H9 (cell line): ENCODE measurements at regions not wholly inside any gene's neighbourhood (a gene's known extent, or its start where the extent isn't known, plus 50 kb on each side); places are given as distances from the start of the nearest gene placed in this dataset.

Experiments
- DNase-seq: peaks from one replicate; pipeline ENCODE4 v3.0.0-alpha.2; 2017
- H2AFZ ChIP-seq: one replicate; pipeline ENCODE4 v1.6.1; 2013; ENCODE audit warnings: mild to moderate bottlenecking, low read length, control low read depth, moderate library complexity
- H2AK5ac ChIP-seq: 2 replicates; pipeline ENCODE4 v1.6.1; 2013; ENCODE audit warnings: low read length, control low read depth, mixed read lengths; ENCODE audit not compliant: insufficient read length
- H2BK120ac ChIP-seq: one replicate; pipeline ENCODE4 v1.6.1; 2013; ENCODE audit warnings: low read depth, mild to moderate bottlenecking, low read length, control low read depth, inconsistent platforms; ENCODE audit not compliant: poor library complexity, severe bottlenecking
- H2BK12ac ChIP-seq: 2 replicates; pipeline ENCODE4 v1.6.1; 2013; ENCODE audit warnings: low read length, control low read depth, mixed read lengths, low read depth; ENCODE audit not compliant: insufficient read length
- H2BK15ac ChIP-seq: 2 replicates; pipeline ENCODE4 v1.6.1; 2013; ENCODE audit warnings: low read depth, low read length, control low read depth
- H2BK20ac ChIP-seq: one replicate; pipeline ENCODE4 v1.6.1; 2013; ENCODE audit warnings: low read depth, mild to moderate bottlenecking, low read length, control low read depth, inconsistent platforms; ENCODE audit not compliant: poor library complexity, severe bottlenecking
- H2BK5ac ChIP-seq: 2 replicates; pipeline ENCODE4 v1.6.1; 2013; ENCODE audit warnings: low read length, control low read depth, mixed read lengths; ENCODE audit not compliant: insufficient read length
- H3K14ac ChIP-seq: 2 replicates; pipeline ENCODE4 v1.6.1; 2013; ENCODE audit warnings: low read length, control low read depth; ENCODE audit not compliant: insufficient read depth
- H3K18ac ChIP-seq: 2 replicates; pipeline ENCODE4 v1.6.1; 2013; ENCODE audit warnings: low read depth, mild to moderate bottlenecking, mixed read lengths, low read length, control low read depth; ENCODE audit not compliant: insufficient read length
- H3K23ac ChIP-seq: 2 replicates; pipeline ENCODE4 v1.6.1; 2013; ENCODE audit warnings: low read length, control low read depth, mixed read lengths, low read depth; ENCODE audit not compliant: insufficient read length
- H3K23me2 ChIP-seq: 2 replicates; pipeline ENCODE4 v1.6.1; 2013; ENCODE audit warnings: low read depth, mild to moderate bottlenecking, mixed read lengths, low read length, control low read depth; ENCODE audit not compliant: insufficient read length, poor library complexity, severe bottlenecking
- H3K27ac ChIP-seq: 2 replicates; pipeline ENCODE4 v1.5.1; 2013; ENCODE audit warnings: low read length, control low read depth, mixed read lengths, low read depth; ENCODE audit not compliant: insufficient read length
- H3K27me3 ChIP-seq: 2 replicates; pipeline ENCODE4 v1.6.1; 2013; ENCODE audit warnings: low read length, control low read depth, inconsistent platforms; ENCODE audit not compliant: insufficient read depth
- H3K4ac ChIP-seq: 2 replicates; pipeline ENCODE4 v1.6.1; 2013; ENCODE audit warnings: low read depth, mild to moderate bottlenecking, control low read depth, inconsistent platforms, low read length, moderate library complexity
- H3K4me1 ChIP-seq: 2 replicates; pipeline ENCODE4 v1.6.1; 2013; ENCODE audit warnings: low read length, control low read depth, inconsistent platforms; ENCODE audit not compliant: insufficient read depth
- H3K4me2 ChIP-seq: 2 replicates; pipeline ENCODE4 v1.6.1; 2013; ENCODE audit warnings: low read length, control low read depth, mixed read lengths; ENCODE audit not compliant: insufficient read length, insufficient read depth
- H3K56ac ChIP-seq: 2 replicates; pipeline ENCODE4 v1.6.1; 2013; ENCODE audit warnings: low read depth, mild to moderate bottlenecking, mixed read lengths, low read length, control low read depth; ENCODE audit not compliant: insufficient read length
- H3K79me1 ChIP-seq: 2 replicates; pipeline ENCODE4 v1.6.1; 2013; ENCODE audit warnings: low read depth, mild to moderate bottlenecking, moderate library complexity, low read length, control low read depth, inconsistent platforms; ENCODE audit not compliant: insufficient read depth, poor library complexity, severe bottlenecking
- H3K79me2 ChIP-seq: 2 replicates; pipeline ENCODE4 v1.6.1; 2013; ENCODE audit warnings: low read length, control low read depth, inconsistent platforms; ENCODE audit not compliant: insufficient read depth
- H3K9ac ChIP-seq: 2 replicates; pipeline ENCODE4 v1.6.1; 2013; ENCODE audit warnings: low read length, control low read depth, mixed read lengths; ENCODE audit not compliant: insufficient read length; ENCODE audit errors: extremely low read depth
- H3K9me3 ChIP-seq: one replicate; pipeline ENCODE4 v1.6.1; 2013; ENCODE audit warnings: low read depth, low read length, inconsistent platforms; ENCODE audit not compliant: control insufficient read depth
- H3T11ph ChIP-seq: one replicate; pipeline ENCODE4 v1.6.1; 2013; ENCODE audit warnings: mild to moderate bottlenecking, low read length, control low read depth, inconsistent platforms
- H4K20me1 ChIP-seq: one replicate; pipeline ENCODE4 v1.6.1; 2013; ENCODE audit not compliant: control insufficient read depth, insufficient read length, insufficient read depth
- H4K5ac ChIP-seq: 2 replicates; pipeline ENCODE4 v1.6.1; 2013; ENCODE audit warnings: low read depth, mild to moderate bottlenecking, mixed read lengths, low read length, control low read depth; ENCODE audit not compliant: insufficient read length
- H4K8ac ChIP-seq: replicated peaks from 2 replicates; pipeline ENCODE4 v1.6.1; 2013; ENCODE audit warnings: low read length, control low read depth, mixed read lengths, low read depth; ENCODE audit not compliant: insufficient read length
- H4K91ac ChIP-seq: 2 replicates; pipeline ENCODE4 v1.6.1; 2013; ENCODE audit warnings: low read depth, mild to moderate bottlenecking, moderate library complexity, mixed read lengths, low read length, control low read depth; ENCODE audit not compliant: insufficient read length
- H3K27ac Mint-ChIP-seq, 3 experiments: 2 replicates in 2 of 3; 3 replicates in 1 of 3; pipeline ENCODE4 v1.8.0; 2020 to 2021; ENCODE audit warnings: mixed read lengths in 3 of 3, mild to moderate bottlenecking in 1 of 3, moderate library complexity in 1 of 3
- H3K27me3 Mint-ChIP-seq: 2 replicates; pipeline ENCODE4 v1.8.0; 2021; ENCODE audit warnings: low read depth, mild to moderate bottlenecking, moderate library complexity, mixed read lengths
- H3K36me3 Mint-ChIP-seq, 3 experiments: 2 replicates in 2 of 3; 3 replicates in 1 of 3; pipeline ENCODE4 v1.8.0; 2020 to 2021; ENCODE audit warnings: low read depth in 3 of 3, mixed read lengths in 3 of 3; ENCODE audit not compliant: insufficient read depth in 1 of 3
- H3K4me1 Mint-ChIP-seq, 2 experiments: 2 replicates each; pipeline ENCODE4 v1.8.0; 2020; ENCODE audit warnings: mixed read lengths in 2 of 2
- H3K4me3 Mint-ChIP-seq, 2 experiments: 2 replicates in 1 of 2; 3 replicates in 1 of 2; pipeline ENCODE4 v1.8.0; 2020 to 2021; ENCODE audit warnings: mild to moderate bottlenecking in 2 of 2, mixed read lengths in 2 of 2, moderate library complexity in 1 of 2
- H3K9me3 Mint-ChIP-seq, 2 experiments: 2 replicates in 1 of 2; 3 replicates in 1 of 2; pipeline ENCODE4 v1.8.0; 2020; ENCODE audit warnings: mild to moderate bottlenecking in 2 of 2, mixed read lengths in 2 of 2, moderate library complexity in 1 of 2
- CTCF ChIP-seq: fragments of 200-600 bp; sonication (generic); conservative IDR thresholded peaks from 3 replicates; pipeline ENCODE4 v1.8.0; 2021; ENCODE audit warnings: antibody characterized with exemption, mild to moderate bottlenecking
- WGBS: extraction: QIAGEN DNeasy Blood & Tissue Kit; methylation state at CpG from one replicate; pipeline ENCODE4 v1.1.7; 2013; ENCODE audit warnings: missing lambda C conversion rate, low lambda C conversion rate, mixed read lengths; ENCODE audit not compliant: insufficient read length; ENCODE audit errors: extremely low coverage; 5-methylcytosine and 5-hydroxymethylcytosine counted together

GRCh38 chr7:156327474-156327873 is 313.1 kb upstream of the RNF32 start:
- DNase-seq: no peak
- H3K79me2 ChIP-seq: no peaks in the 10 kb centered on the region

More at GRCh38 chr7:156327474-156327873, 313.1 kb upstream of the RNF32 start:
- Histone ChIP-seq H2AK5ac (no peak overlapping the region), H3K9me3 (no peaks in the 10 kb centered on the region), H3K14ac (no peak overlapping the region), H3K56ac (no peak overlapping the region), H3K27ac (no peak overlapping the region), H2BK5ac (no peak overlapping the region), H2BK12ac (no peak overlapping the region), H2AFZ (no peak overlapping the region), H3K4me1 (no peaks in the 10 kb centered on the region), H3K79me1 (no peaks in the 10 kb centered on the region), H3T11ph (no peak overlapping the region), H2BK120ac (no peak overlapping the region), H4K5ac (no peak overlapping the region), H3K27me3 (no peaks in the 10 kb centered on the region), H3K23ac (no peak overlapping the region), H2BK20ac (no peak overlapping the region), H3K23me2 (no peaks in the 10 kb centered on the region), H3K4ac (no peak overlapping the region), H4K91ac (no peak overlapping the region), H3K18ac (no peak overlapping the region), H2BK15ac (no peak overlapping the region), H3K4me2 (no peak overlapping the region), H4K8ac (no peak overlapping the region), H4K20me1 (no peaks in the 10 kb centered on the region), H3K9ac (no peak overlapping the region)
- Mint-ChIP-seq H3K4me1 (peaks cover 5 to 6% of the 10 kb centered on the region in 2 experiments; a peak in 2 of 4 replicates), H3K4me3 (no peak overlapping the region), H3K36me3 (no peaks in the 10 kb centered on the region), H3K27me3 (peaks cover 5% of the 10 kb centered on the region; the same call in 1 of the 2 replicates), H3K27ac (no peak overlapping the region), H3K9me3 (peaks cover 0 to 9% of the 10 kb centered on the region in 2 experiments; a peak in 1 of 5 replicates)
- TF ChIP-seq CTCF: no peak
- no CpG with 5 or more reads among the region's 2 CpGs for WGBS
